Hepatocyte (in vitro differentiated cells): ENCODE measurements at regions not wholly inside any gene's neighbourhood (a gene's known extent, or its start where the extent isn't known, plus 50 kb on each side); places are given as distances from the start of the nearest gene placed in this dataset.

Experiments
- EZH2 ChIP-seq: fragments of 200-600 bp; sonication (generic); IDR thresholded peaks from 2 replicates; pipeline ENCODE4 v1.6.1; 2016; ENCODE audit warnings: antibody characterized with exemption, mild to moderate bottlenecking, borderline replicate concordance
- EZH2phosphoT487 ChIP-seq: fragments of 200-600 bp; sonication (generic); IDR thresholded peaks from one replicate; pipeline ENCODE4 v1.6.1; 2018; ENCODE audit warnings: antibody characterized with exemption, mild to moderate bottlenecking, low read depth, moderate library complexity; ENCODE audit not compliant: unreplicated experiment, severe bottlenecking
- TF ChIP-seq, protein P1 (sequence below): fragments of 200-600 bp; sonication (generic); IDR thresholded peaks from 2 replicates; pipeline ENCODE4 v1.5.1; 2016; ENCODE audit warnings: antibody characterized with exemption, mild to moderate bottlenecking; ENCODE audit not compliant: poor library complexity

DNA sequence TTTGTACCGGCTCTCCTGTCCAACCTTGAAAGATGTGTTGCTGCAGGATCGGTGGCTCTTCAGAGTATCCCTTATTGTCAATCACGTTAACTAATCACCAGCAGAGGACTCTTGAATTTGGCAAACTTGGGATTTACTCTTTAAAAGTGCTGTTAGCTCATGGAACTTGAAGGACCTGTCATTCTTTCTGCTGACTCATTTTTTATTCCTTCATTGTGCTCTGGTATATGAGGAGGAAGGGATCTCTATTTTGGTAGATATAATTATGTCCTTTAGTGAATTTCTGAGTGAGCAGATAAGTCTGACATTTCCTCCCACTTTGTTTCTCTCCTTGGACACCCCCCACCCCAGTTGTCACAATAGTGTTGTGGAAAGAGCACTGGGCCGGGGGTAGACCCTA lies 175.1 kb upstream of the HDAC9 start:
- TF ChIP-seq, protein P1, sequence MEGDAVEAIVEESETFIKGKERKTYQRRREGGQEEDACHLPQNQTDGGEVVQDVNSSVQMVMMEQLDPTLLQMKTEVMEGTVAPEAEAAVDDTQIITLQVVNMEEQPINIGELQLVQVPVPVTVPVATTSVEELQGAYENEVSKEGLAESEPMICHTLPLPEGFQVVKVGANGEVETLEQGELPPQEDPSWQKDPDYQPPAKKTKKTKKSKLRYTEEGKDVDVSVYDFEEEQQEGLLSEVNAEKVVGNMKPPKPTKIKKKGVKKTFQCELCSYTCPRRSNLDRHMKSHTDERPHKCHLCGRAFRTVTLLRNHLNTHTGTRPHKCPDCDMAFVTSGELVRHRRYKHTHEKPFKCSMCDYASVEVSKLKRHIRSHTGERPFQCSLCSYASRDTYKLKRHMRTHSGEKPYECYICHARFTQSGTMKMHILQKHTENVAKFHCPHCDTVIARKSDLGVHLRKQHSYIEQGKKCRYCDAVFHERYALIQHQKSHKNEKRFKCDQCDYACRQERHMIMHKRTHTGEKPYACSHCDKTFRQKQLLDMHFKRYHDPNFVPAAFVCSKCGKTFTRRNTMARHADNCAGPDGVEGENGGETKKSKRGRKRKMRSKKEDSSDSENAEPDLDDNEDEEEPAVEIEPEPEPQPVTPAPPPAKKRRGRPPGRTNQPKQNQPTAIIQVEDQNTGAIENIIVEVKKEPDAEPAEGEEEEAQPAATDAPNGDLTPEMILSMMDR, result no peak
- TF ChIP-seq EZH2, result no peak
- TF ChIP-seq EZH2phosphoT487, result no peak
